GM21367 (cell line): ENCODE measurements at regions not wholly inside any gene's neighbourhood (a gene's known extent, or its start where the extent isn't known, plus 50 kb on each side); places are given as distances from the start of the nearest gene placed in this dataset.
"Not testable (repeated sequence)": the region's sequence is repeated elsewhere in the genome, so short reads cannot be mapped to it uniquely, and the experiment has no call there.

Experiments
- ATAC-seq: cut with Tn5 transposase; IDR thresholded peaks from one replicate; pipeline ENCODE4 v1.9.1; 2021; ENCODE audit not compliant: unreplicated experiment

DNA sequence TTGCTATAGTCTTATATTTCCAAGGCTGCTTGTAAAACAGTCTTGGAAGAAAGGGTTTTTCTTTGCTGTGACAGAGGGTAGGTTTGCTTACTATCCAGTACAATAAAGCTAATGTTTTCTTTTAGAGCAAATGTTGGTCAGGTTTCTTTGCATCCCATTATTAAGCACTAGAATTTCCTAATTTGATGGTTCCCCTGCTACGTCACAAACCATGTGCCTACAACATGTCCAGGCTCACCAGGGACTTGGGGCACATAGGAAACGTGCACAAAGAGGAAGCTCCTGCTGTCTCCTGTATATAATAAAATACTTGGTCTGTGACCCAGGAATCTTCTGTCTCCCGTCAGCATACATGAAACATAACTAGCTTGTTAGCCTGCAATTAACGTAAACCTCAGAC is 486.3 kb upstream of the LRFN5 start:
- no peak for ATAC-seq

DNA sequence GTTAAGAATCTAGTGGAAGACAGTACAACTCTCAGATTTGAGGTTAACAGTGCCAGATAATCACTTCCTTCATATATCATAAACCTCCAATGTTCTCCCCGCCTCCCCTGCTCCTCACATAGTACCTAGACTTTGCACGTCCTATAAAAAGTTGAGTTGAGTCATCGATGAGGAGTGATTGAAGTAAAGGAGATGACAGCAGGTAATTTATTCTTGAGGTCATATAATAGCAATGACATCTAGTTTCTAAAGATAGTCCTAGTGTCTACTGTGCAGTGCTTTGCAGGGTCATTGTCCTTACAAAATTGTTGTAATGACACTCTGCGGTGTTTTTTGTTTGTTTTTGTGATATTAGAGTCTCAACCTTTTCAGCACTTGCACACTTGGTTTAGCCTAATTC is 510.5 kb upstream of the LRFN5 start:
- ATAC-seq = no peak

DNA sequence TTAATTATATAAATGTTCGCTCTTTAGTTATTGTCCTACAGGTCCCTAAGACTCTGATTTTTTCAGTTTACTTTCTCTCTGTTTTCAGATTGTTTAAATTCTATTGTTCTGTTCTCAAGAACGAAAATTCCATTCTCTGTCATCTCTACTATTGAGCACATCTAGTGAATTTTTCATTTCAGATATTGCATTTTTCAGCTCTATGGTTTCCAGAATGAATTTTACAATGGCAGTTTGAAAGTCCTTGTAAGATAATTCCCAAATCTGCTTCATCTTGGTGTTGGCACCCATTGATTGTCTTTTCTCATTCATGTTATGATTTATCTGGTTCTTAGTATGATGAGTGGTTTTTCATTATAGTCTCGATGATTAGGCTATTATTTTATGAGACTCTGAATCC is 519.6 kb upstream of the LRFN5 start:
- ATAC-seq = no peak

DNA sequence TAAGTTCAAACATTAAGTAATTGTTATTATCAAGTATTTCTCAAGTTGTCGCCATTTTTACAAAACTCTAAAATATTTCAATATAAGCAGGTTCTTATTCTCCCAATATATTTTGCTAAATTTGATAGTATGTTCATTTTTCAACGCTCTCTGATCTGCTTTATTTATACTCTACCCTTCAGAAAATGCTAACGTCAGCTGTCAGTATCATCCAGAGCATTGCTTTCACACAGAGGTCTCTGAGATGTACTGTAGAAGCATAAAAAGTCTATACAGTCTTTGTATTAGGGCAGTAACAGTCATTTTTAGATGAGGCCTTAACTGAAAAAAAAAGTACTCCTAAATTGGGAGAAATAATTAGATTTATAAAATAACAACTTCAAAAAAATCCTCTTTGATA is 533.1 kb upstream of the LRFN5 start:
- ATAC-seq = no peak

DNA sequence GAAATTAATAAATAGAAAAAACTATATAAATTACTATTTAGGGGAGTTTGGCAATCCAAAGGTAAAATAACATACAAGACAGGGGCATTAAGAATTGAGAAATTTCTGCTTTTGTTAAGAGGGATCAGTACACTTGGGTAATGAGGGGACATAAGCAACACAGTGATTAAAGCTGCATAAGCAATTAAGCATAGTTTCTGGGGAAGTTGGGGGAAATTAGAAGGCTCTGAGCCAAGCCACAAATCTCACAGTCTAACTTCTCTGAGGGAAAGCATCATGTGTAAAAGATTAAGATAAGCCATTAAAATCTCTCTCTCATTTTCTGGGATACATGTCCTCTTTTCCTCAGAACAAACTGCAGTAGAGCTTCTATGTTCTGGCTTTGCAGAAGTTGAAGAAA is 533.9 kb upstream of the LRFN5 start:
- no peak for ATAC-seq

DNA sequence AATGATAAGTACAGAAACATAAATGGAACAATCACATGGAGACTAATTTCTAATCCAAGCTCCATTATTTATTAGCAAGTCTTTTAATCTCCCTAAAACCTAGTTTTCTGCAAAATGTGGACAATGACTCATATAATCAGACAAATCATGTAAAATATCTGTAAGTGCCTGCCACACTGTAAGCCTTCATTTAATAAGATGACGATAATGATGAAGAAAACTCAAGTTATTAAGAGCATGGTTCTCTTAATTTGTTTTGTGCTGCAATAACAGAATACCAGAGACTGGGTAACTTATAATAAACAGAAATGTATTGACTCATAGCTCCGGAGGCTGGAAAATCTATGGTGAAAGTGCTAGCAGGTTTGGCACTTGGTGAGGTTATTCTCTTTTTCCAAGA is 535.3 kb upstream of the LRFN5 start:
- ATAC-seq = no peak

DNA sequence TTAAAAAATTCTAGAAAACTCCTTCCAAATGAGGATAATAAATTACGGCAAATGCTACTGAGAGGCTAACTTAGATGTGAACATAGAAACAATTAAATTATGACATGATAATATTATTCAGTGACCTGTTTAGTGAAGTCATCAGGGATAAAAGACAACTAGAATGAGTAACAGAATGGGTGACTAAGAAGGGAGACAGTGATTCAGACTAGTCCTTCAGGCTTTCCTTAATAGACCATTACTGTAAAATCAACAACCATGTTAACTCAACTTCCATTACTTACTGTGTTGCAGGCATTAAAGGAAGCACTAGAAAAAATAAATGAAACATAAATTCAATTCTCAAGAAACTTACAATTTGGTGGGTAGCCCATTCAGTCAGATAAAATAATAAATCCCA is 543.9 kb upstream of the LRFN5 start:
- no peak for ATAC-seq

DNA sequence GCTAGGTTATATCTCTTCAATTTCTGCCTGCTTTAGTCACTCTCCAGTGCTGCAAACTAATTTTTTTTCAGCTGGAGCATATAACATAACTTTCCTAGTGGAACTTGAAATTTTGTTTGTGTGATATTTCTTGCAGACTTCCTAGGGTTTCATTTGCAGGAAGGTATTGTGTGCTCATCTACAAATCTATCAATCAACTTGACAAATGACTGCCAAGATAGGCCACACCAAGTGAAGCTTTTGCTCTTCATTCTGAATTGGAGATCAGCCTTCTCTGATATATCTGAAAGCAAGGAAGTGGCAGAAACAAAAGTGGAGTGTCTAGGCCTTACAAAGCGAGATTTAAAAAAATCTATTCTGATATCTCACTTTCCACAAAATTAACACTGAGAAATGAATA is 551.1 kb upstream of the LRFN5 start:
- no peak for ATAC-seq

DNA sequence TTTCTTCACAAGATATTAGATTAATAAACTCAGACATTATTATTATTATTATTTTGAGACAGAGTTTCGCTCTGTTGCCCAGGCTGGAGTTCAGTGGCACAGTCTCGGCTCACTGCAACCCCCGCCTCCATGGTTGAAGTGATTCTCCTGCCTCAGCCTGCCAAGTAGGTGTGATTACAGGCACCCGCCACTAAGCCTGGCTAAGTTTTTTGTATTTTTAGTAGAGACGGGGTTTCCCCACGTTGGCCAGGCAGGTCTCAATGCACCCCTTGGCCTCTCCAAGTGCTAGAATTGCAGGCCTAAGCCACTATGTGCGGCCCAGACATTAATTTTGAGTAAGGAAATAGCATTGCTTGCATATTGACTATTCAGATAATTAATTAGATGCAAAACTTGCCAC is 554.9 kb upstream of the LRFN5 start:
- ATAC-seq = no peak

DNA sequence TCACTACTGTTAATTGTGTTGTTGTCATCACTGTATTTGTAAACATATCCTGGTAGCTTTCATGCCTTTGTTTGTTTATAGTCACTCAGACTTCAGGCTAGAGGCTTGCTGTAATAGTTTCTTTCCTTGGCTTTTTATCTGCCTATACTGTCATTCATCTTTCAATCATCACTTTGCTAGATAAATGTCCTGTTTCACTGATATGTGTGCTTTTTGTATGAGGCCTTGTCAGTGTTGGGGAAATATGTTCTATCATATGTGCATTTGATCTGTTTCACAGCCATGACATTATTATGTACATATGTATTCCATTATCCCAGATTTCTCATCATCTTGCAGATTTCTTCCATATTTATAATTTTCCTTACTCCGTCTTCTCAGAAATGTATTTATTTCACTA is 558.9 kb upstream of the LRFN5 start:
- ATAC-seq = no peak

DNA sequence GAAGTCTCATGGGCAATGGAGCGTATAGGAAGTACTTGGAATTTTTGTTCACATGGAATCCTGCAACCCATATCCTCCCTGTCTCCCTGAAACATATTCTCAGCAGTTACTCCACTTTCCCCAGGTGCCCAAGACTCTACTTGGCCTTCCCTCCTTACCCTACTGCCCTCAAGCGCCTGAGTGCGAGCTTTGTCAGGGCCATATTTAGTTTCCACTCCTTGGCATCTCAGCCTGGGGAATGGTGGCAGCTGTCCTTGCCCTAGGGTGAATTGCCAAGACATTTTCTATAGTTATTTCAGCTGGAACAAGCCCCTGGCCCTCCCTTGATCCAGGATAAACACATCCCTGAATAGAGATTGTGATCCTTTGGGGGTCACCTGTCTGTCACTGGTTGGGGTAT is 569.3 kb upstream of the LRFN5 start:
- ATAC-seq = no peak

DNA sequence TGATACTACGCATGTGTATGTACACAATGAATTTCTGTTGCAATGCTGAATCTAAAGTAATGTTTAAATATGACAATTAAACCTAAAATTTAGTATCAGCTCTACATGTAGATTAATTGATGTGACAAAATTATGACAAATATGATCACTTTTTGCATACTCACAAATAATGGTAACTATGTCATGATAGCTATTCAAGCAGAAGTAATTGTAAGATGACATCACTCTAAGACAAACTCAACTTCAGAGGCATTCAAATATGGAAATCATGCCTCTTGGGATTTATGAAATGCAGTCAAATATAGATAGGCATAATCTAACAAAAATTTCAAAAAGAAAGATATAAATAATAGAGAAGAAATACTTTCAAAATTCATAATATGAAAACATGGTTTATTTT is 571.7 kb upstream of the LRFN5 start:
- ATAC-seq = no peak

DNA sequence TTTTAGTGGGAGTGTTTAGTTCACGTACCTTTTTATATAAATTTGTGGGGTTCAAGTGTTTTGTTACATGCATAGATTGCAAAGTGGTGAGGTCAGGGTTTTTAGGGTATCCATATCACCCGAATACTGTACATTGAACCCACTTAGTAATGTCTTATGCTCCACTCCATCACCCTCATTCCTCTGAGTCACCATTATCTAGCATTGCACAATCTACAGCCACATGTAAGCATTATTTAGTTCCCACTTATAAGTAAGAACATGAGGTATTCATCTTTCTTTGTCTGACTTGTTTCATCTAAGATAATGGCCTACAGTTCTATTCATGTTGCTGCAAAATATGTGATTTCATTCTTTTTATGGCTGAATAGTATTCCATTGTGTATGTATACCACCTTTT is 583.7 kb upstream of the LRFN5 start:
- no peak for ATAC-seq

DNA sequence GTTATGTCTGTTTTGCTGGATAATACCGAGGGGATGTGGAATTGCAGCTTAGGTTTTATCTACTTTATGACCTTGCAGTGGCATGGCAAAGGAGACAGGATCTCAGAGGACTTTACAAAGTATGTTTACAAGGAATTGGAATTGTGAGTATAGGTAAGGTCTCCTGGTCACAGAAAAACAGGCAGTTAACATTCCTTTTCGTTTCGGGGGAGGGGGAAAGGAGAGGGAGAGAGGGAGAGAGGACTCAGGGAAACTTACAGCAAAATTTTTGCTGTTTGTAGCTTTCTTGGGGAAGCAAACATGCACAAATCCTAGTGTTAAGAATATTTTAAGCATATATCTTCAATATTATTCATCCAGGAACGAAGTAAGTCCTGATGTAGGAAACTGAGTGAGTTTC is 590.5 kb upstream of the LRFN5 start:
- no peak for ATAC-seq

DNA sequence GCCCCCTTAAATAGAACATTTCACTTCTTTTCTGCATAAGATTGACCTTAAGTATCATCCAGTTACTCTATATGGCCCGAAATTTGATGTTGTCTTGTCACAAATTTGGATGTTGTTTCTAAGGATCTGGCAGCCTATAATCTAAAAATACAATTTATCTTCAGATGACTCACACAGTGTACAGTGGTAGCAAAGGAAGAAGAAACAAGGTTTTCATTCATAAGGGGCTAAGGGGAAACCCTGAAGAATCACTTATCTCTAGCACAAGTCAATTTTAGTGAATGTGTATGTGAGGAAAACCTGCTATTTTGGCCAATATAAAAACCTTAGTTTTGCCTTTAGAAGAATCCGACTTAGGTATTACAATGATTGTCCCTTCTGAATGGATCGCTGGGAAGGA is 606.3 kb upstream of the LRFN5 start:
- no peak for ATAC-seq

DNA sequence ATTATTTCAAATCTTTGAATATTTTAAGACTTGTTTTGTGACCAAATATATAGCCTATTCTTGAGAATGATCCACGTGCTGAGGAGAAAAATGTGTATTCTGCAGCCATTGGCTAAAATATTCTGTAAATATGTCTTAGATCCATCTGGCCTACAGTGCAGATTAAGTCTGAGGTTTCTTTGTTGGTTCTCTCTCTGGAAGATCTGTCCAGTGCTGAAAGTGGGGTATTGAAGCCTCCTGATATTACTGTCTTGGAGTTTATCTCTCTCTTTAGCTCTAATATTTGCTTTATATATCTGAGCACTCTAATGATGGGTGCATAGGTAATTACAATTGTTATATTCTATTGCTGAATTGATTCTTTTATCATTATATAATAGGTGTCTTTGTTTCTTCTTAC is 617.4 kb upstream of the LRFN5 start:
- ATAC-seq = no peak

DNA sequence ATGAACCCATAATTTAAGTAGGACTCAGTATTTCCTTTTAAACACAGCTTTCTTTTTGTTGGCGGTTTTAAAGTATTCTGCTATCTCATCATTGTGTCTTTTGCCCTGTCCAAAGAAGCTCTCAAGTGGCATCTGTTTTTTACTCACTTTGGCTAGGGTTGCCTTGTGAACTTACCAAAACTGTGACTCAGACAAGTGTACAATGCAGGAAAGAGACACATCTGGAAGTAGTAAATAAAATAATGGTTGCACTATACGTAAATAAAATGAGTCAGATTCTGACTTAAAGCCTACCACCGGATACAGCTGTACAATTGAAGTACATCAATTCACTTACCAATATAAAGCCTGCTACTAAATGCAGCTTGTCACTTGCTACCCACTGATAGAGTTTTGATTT is 619.2 kb upstream of the LRFN5 start:
- no peak for ATAC-seq

DNA sequence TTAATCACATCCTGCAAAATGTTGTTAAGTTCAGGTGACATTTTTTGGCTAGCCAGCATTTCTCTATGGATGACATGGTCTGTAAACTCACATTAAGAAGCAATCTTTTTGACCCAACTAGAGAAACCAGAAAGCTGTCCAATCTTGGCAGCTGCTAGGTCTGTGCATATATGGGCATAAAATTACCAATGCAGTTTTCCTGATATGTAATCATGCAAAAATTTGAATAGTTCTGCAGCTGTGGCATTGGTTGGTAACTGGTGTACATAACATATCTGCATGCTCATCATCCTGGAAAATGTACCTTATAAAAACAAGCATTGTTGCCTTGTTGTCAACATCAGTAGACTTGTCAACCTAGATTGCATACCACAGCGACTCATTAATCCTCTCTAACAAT is 620.0 kb upstream of the LRFN5 start:
- no peak for ATAC-seq

DNA sequence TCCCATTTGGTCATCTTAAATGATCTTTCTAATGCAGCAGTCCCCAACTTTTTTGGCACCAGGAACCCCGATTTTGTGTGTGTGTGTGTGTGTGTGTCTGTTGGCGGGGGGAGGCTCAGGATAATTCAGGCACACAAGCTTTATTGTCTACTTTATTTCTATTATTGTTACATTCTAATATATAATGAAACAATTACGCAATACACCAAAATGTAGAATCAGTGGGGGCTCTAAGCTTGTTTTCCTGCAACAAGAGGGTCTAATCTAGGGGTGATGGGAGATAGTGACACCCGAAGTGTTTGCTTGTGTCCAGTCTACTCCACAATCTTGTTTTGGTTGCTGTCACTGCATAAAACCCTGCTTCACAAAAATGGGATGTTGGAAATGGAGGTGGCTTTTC is 621.1 kb upstream of the LRFN5 start:
- no peak for ATAC-seq

DNA sequence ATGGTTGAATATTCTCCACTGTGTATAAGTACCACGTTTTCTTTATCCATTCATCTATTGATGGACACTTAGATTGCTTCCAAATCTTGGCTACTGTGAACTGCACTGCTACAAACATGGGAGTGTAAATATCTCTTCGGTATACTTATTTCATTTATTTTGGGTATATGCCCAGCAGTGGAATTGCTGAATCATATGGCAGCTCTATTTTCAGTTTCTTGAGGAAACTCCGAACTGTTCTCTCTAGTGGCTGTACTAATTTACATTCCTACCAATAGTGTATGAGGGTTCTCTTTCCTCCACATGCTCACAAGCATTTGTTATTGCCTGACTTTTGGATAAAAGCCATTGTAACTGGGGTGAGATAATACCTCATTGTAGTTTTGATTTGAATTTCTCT is 623.1 kb upstream of the LRFN5 start:
- ATAC-seq = no peak

DNA sequence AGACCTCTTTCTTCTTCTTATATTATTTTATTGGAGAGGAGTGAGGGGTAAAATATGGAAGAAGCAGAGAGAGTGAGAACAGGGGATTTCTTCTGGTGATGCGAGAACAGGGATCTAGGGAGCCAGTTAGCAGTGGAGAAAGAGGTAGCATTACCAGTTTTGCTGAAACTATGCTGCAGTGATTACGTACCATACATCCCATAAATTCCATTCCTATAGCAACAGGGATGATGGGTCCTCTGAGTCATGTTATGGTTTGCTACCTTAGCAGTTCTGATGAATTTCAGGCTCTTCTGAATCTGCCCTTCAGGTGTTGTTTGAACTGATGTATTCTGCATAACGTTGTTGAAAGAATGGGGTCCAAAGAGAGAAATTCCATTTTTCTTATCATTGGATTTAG is 625.4 kb upstream of the LRFN5 start:
- no peak for ATAC-seq

DNA sequence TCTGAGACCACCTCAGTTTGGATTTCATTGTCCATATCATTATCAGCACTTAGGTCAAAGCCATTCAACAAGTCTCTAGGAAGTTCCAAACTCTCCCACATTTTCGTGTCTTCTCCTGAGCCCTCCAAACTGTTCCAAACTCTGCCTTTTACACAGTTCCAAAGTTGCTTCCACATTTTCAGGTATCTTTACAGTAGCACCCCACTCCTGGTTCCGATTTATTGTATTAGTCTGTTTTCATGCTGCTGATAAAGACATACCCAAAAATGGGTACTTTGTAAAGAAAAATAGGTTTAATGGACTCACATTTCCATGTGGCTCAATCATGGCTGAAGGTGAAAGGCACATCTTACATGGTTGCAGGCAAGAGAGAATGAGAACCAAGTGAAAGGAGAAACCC is 646.4 kb upstream of the LRFN5 start:
- not testable (repeated sequence) for ATAC-seq

DNA sequence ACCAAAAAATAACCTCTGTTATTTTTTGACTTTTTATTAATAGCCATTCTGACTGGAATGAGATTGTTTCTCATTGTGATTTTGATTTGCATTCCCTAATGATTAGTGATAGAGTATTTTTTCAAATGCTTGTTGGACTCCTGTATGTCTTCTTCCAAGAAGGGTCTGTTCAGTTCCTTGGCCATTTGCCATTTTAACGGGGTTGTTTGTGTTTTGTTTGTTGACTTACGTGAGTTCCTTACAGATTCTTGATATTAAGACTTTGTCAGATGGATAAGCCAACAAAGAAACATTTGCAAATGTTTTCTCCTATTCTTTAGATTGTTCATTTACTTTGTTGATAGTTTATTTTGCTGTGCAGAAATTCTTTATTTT is 651.6 kb upstream of the LRFN5 start:
- ATAC-seq = no peak

DNA sequence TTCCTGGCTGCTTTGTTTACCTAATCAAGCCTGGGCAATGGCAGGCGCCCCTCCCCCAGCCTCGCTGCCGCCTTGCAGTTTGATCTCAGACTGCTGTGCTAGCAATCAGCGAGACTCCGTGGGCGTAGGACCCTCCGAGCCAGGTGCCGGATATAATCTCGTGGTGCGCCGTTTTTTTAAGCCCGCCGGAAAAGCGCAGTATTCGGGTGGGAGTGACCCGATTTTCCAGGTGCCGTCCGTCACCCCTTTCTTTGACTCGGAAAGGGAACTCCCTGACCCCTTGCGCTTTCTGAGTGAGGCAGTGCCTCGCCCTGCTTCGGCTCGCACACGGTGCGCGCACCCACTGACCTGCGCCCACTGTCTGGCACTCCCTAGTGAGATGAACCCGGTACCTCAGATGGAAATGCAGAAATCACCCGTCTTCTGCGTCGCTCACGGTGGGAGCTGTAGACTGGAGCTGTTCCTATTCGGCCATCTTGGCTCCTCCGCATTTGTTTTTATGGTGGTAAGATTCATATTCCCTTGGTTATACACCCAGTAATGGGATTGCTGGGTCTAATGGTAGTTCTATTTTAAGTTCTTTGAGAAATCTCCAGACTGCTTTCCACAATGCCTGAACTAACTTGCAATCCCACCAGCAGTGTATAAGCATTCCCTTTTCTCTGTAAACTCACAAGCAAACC is 652.1 kb upstream of the LRFN5 start:
- ATAC-seq = not testable (repeated sequence)
